Smooth muscle cell (in vitro differentiated cells): ENCODE measurements at regions not wholly inside any gene's neighbourhood (a gene's known extent, or its start where the extent isn't known, plus 50 kb on each side); places are given as distances from the start of the nearest gene placed in this dataset.

Experiments
- DNase-seq: peaks from one replicate; lab custom pipeline; 2025; ENCODE audit not compliant: unreplicated experiment; lab: John Stamatoyannopoulos, UW
- H2AFZ ChIP-seq: fragments of 200-600 bp; sonication (generic); 2 replicates; pipeline ENCODE4 v1.6.0; 2016; ENCODE audit warnings: antibody characterized with exemption, low read depth, mild to moderate bottlenecking
- H3F3A ChIP-seq: fragments of 200-600 bp; sonication (generic); 2 replicates; pipeline ENCODE4 v1.6.0; 2017; ENCODE audit warnings: antibody characterized with exemption, low read depth
- H3K27ac ChIP-seq: fragments of 200-600 bp; sonication (generic); 2 replicates; pipeline ENCODE4 v1.5.1; 2016; ENCODE audit warnings: low read depth, mild to moderate bottlenecking
- H3K27me3 ChIP-seq: fragments of 200-600 bp; sonication (generic); 2 replicates; pipeline ENCODE4 v1.6.1; 2016; ENCODE audit warnings: low read depth, mild to moderate bottlenecking
- H3K36me3 ChIP-seq: fragments of 200-600 bp; sonication (generic); 2 replicates; pipeline ENCODE4 v1.5.1; 2016; ENCODE audit warnings: low read depth
- H3K4me1 ChIP-seq: fragments of 200-600 bp; sonication (generic); 2 replicates; pipeline ENCODE4 v1.5.1; 2016; ENCODE audit warnings: low read depth
- H3K4me2 ChIP-seq: fragments of 200-600 bp; sonication (generic); 2 replicates; pipeline ENCODE4 v1.6.0; 2016; ENCODE audit warnings: mild to moderate bottlenecking
- H3K4me3 ChIP-seq: fragments of 200-600 bp; sonication (generic); 2 replicates; pipeline ENCODE4 v1.5.1; 2016; ENCODE audit warnings: mild to moderate bottlenecking
- H3K79me2 ChIP-seq: fragments of 200-600 bp; sonication (generic); 2 replicates; pipeline ENCODE4 v1.6.0; 2016; ENCODE audit warnings: low read depth, mild to moderate bottlenecking
- H3K9ac ChIP-seq: fragments of 200-600 bp; sonication (generic); 2 replicates; pipeline ENCODE4 v1.6.0; 2016; ENCODE audit warnings: low read depth
- H3K9me3 ChIP-seq: fragments of 200-600 bp; sonication (generic); replicated peaks from 2 replicates; pipeline ENCODE4 v1.5.1; 2016; ENCODE audit warnings: low read depth
- H4K20me1 ChIP-seq: fragments of 200-600 bp; sonication (generic); 2 replicates; pipeline ENCODE4 v1.6.0; 2016; ENCODE audit warnings: low read depth
- WGBS: methylation state at CpG from one replicate; pipeline ENCODE4 v1.1.7; 2016; ENCODE audit warnings: low lambda C conversion rate; 5-methylcytosine and 5-hydroxymethylcytosine counted together
- TF ChIP-seq, protein P1 (sequence below): fragments of 200-600 bp; sonication (generic); IDR thresholded peaks from 2 replicates; pipeline ENCODE4 v1.5.1; 2017; ENCODE audit warnings: borderline replicate concordance, mild to moderate bottlenecking, antibody characterized with exemption; ENCODE audit not compliant: insufficient read depth, poor library complexity, severe bottlenecking

DNA sequence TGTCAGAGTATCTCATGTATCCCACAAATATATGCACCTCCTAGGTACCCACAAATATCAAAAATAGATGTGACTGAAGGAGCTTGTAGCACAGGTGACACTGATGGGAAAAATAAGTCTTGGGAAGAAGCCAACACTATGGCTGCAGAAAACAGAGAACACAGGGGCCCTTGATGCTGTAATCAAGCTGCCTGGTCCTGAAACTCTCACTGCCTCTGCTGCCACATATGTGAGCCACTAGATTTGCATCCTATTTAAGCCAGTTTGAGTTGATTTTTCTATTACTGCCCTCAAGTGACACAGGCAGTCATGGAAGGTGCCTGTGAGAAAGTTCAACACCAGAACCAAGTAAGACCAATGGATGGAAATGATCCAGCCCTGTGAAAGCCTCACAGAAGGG, 720.8 kb downstream of the UQCRFS1 start:
- Histone ChIP-seq H3K9me3 (no peaks in the 10 kb centered on the region), H3F3A (no peaks in the 10 kb centered on the region), H3K27ac (no peak overlapping the region), H3K79me2 (no peaks in the 10 kb centered on the region), H3K9ac (no peak overlapping the region), H3K4me2 (no peak overlapping the region), H2AFZ (no peak overlapping the region), H3K4me1 (peaks cover 9% of the 10 kb centered on the region), H3K36me3 (no peaks in the 10 kb centered on the region), H3K4me3 (no peak overlapping the region), H3K27me3 (no peaks in the 10 kb centered on the region), H4K20me1 (no peaks in the 10 kb centered on the region)
- DNase-seq = no peak
- TF ChIP-seq, protein P1, sequence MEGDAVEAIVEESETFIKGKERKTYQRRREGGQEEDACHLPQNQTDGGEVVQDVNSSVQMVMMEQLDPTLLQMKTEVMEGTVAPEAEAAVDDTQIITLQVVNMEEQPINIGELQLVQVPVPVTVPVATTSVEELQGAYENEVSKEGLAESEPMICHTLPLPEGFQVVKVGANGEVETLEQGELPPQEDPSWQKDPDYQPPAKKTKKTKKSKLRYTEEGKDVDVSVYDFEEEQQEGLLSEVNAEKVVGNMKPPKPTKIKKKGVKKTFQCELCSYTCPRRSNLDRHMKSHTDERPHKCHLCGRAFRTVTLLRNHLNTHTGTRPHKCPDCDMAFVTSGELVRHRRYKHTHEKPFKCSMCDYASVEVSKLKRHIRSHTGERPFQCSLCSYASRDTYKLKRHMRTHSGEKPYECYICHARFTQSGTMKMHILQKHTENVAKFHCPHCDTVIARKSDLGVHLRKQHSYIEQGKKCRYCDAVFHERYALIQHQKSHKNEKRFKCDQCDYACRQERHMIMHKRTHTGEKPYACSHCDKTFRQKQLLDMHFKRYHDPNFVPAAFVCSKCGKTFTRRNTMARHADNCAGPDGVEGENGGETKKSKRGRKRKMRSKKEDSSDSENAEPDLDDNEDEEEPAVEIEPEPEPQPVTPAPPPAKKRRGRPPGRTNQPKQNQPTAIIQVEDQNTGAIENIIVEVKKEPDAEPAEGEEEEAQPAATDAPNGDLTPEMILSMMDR = no peak

DNA sequence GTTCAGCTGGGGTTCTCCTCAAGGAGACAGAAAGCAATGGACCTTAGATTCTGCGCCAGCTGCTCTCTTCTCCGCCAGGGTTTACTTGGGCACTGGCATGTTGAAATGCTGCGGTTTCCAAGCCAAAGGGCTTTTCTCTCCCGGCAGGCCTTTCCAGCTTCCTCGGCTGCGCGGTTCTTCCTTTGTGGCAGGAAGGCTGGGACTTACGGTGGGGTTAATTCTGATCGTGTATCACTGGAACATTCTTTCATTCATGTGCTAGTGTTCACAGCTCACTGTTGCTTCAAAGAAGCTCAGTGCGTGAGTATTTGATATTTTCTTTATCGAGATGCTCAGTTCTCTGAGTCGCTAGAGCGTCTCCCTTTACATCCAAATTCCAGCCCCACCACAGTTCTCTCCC, 723.2 kb downstream of the UQCRFS1 start:
- H3K9me3 ChIP-seq = no peaks in the 10 kb centered on the region
- no peak for DNase-seq
- no peak overlapping the region for H3K4me2 ChIP-seq
- no peak overlapping the region for H3K9ac ChIP-seq
- no peaks in the 10 kb centered on the region for H4K20me1 ChIP-seq
- TF ChIP-seq, protein P1 = no peak
- no peaks in the 10 kb centered on the region for H3K79me2 ChIP-seq
- H3K4me1 ChIP-seq = peaks cover 7% of the 10 kb centered on the region
- no peaks in the 10 kb centered on the region for H3K27me3 ChIP-seq
- H3K36me3 ChIP-seq = no peaks in the 10 kb centered on the region
- no peak overlapping the region for H2AFZ ChIP-seq
- H3K4me3 ChIP-seq = no peak overlapping the region
- no peak overlapping the region for H3K27ac ChIP-seq
- no peaks in the 10 kb centered on the region for H3F3A ChIP-seq
- 86% methylated on average over 13 of the region's 13 CpGs for WGBS

DNA sequence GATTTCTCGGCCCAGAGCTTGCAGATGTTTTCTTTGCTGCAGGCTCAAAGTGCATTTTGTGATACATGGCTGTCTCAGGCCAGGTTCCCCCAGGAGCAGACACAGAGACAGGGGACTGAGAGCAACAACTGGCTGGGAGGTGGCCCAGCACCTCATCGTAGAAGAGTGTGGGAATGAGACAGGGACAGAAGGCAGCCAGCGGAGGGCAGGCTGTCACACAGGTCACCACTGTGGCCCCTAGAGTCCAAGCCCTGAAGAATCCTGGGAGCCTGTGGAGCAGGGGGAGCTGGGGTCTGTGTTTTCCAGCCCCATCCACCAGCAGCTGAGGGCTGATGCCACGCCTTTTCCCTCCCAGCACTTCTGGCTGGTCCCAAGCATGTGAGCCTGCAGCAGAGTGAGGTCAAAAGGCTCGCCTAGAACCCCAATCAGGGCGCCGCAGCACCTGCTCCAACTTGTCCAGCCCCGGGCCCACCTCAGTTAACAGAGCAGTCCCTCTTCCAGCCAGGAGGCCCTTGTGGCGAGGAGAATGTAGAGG, 723.8 kb downstream of the UQCRFS1 start:
- no peaks in the 10 kb centered on the region for H3K9me3 ChIP-seq
- H3K9ac ChIP-seq = no peak overlapping the region
- TF ChIP-seq, protein P1 = no peak
- H3K36me3 ChIP-seq = no peaks in the 10 kb centered on the region
- H3K4me2 ChIP-seq = no peak overlapping the region
- no peak overlapping the region for H3K27ac ChIP-seq
- no peaks in the 10 kb centered on the region for H3K79me2 ChIP-seq
- no peaks in the 10 kb centered on the region for H3K27me3 ChIP-seq
- H2AFZ ChIP-seq = no peak overlapping the region
- H4K20me1 ChIP-seq = no peaks in the 10 kb centered on the region
- 86% methylated on average over 9 of the region's 9 CpGs for WGBS
- H3K4me1 ChIP-seq = peaks cover under 1% of the 10 kb centered on the region
- no peaks in the 10 kb centered on the region for H3F3A ChIP-seq
- no peak for DNase-seq
- H3K4me3 ChIP-seq = no peak overlapping the region

DNA sequence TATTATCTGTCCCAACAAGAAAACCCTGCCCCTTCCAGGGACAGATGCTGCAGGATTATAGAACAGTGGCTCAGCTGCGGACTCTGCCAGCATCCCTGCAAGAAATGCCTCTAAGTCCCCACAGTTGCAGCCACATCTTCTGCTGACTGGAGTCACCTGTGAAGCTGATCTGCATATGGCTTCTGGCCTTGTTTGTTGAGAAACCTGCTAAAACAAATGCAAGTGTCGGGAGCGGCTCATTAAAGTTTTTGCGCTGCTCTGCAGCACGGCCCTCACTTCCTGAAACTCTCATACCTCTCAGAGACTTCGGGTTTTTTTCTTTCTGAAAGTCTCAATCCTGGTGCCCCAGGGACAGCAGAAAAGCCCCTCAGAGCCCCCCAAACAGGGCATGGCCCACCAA, 725.0 kb downstream of the UQCRFS1 start:
- no peaks in the 10 kb centered on the region for H3F3A ChIP-seq
- H3K79me2 ChIP-seq = no peaks in the 10 kb centered on the region
- H3K4me3 ChIP-seq = no peak overlapping the region
- no peak overlapping the region for H3K9ac ChIP-seq
- no peak overlapping the region for H3K4me2 ChIP-seq
- no peaks in the 10 kb centered on the region for H4K20me1 ChIP-seq
- 85% methylated on average over 6 of the region's 6 CpGs for WGBS
- H3K27ac ChIP-seq = no peak overlapping the region
- TF ChIP-seq, protein P1 = no peak
- DNase-seq = no peak
- H2AFZ ChIP-seq = no peak overlapping the region
- no peaks in the 10 kb centered on the region for H3K27me3 ChIP-seq
- H3K36me3 ChIP-seq = no peaks in the 10 kb centered on the region
- H3K4me1 ChIP-seq = no peaks in the 10 kb centered on the region
- H3K9me3 ChIP-seq = no peaks in the 10 kb centered on the region
